GM08714 (cell line): ENCODE measurements at regions not wholly inside any gene's neighbourhood (a gene's known extent, or its start where the extent isn't known, plus 50 kb on each side); places are given as distances from the start of the nearest gene placed in this dataset.

Experiments
- H3K4me3 ChIP-seq: fragments of 200-500 bp; sonication (Bioruptor generic); 2 replicates; pipeline ENCODE4 v1.5.1; 2014; ENCODE audit warnings: mild to moderate bottlenecking, low read length, inconsistent platforms
- ZNF274 ChIP-seq: IDR thresholded peaks from 2 replicates; pipeline ENCODE4 v1.6.1; 2012; ENCODE audit warnings: mild to moderate bottlenecking, low read depth, low read length

GRCh38 chr22:27534720-27535125 lies 266.8 kb downstream of the MN1 start:
- no peak for TF ChIP-seq ZNF274
- H3K4me3 ChIP-seq, result no peak overlapping the region

DNA sequence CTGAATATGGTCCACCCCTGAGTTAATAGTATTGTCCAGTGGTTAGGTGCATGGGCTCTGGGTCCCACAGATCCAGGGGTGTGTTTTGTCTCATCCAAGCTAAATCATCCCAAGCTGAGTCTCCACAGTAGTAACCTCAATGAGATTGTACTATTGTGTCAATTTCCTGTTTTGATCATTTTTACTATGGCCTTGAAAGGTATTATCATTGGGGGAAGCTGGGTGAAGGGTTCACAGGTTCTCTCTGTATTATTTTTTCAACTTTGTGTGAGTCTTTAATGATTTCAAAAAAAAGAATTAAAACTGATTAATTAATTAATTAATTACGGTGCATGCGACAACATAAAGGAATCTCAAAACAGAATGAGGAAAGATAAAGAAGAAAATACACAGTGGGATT lies 266.1 kb downstream of the MN1 start:
- no peak for TF ChIP-seq ZNF274
- no peak overlapping the region for H3K4me3 ChIP-seq

- H3K4me3 ChIP-seq, result no peak overlapping the region
- no peak for TF ChIP-seq ZNF274
Measured at GRCh38 chr22:27537501-27537900, 264.1 kb downstream of the MN1 start.

- no peak overlapping the region for H3K4me3 ChIP-seq
Measured at GRCh38 chr22:27538666-27539065, 262.9 kb downstream of the MN1 start.

GRCh38 chr22:27540247-27540646 lies 261.3 kb downstream of the MN1 start:
- no peak overlapping the region for H3K4me3 ChIP-seq
- no peak for TF ChIP-seq ZNF274

More at GRCh38 chr22:27538666-27539065, 262.9 kb downstream of the MN1 start:
- TF ChIP-seq ZNF274, result no peak

DNA sequence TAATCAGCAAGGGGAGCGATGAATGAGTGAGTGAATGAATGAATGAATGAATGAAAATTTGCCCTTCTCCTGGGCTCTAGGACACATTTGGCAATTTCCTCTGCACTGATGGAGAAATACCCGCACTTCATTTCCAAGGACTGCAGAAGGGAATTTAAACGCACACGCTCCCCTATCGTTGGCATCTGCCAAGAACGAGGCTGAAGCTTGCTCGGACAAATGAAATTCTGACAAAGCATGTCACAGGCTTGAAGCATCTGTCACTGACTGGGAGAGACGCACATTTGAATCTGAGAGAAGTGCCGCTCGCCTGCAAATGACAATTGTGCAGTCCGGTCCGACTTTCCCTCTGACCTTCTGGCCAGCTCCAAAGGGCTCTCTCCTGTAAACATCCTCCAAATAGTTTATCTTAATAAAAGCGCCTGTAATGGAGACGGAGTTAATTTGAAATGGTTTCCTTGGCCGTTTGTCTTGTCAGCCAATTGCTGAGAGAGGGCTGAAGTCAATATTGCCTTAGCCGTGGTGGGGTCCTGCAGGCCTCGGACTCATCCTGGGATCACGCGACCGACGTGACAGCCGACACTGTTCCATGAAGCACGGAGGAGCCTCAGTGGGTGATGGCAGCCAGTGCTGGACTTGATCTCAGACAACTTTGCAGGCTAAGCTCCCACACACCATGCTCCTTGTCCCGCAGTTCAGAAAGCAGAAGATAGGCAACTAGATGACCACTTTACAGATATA lies 260.7 kb downstream of the MN1 start:
- no peak for TF ChIP-seq ZNF274
- H3K4me3 ChIP-seq, result no peak overlapping the region

- no peak for TF ChIP-seq ZNF274
Measured at GRCh38 chr22:27541836-27542235, 259.7 kb downstream of the MN1 start.

GRCh38 chr22:27542602-27543001 lies 259.0 kb downstream of the MN1 start:
- H3K4me3 ChIP-seq, result no peak overlapping the region
- no peak for TF ChIP-seq ZNF274

More at GRCh38 chr22:27541836-27542235, 259.7 kb downstream of the MN1 start:
- no peak overlapping the region for H3K4me3 ChIP-seq

GRCh38 chr22:27543460-27543859 lies 258.1 kb downstream of the MN1 start:
- TF ChIP-seq ZNF274, result no peak
- H3K4me3 ChIP-seq, result no peak overlapping the region

GRCh38 chr22:27545085-27545484 lies 256.5 kb downstream of the MN1 start:
- no peak for TF ChIP-seq ZNF274

DNA sequence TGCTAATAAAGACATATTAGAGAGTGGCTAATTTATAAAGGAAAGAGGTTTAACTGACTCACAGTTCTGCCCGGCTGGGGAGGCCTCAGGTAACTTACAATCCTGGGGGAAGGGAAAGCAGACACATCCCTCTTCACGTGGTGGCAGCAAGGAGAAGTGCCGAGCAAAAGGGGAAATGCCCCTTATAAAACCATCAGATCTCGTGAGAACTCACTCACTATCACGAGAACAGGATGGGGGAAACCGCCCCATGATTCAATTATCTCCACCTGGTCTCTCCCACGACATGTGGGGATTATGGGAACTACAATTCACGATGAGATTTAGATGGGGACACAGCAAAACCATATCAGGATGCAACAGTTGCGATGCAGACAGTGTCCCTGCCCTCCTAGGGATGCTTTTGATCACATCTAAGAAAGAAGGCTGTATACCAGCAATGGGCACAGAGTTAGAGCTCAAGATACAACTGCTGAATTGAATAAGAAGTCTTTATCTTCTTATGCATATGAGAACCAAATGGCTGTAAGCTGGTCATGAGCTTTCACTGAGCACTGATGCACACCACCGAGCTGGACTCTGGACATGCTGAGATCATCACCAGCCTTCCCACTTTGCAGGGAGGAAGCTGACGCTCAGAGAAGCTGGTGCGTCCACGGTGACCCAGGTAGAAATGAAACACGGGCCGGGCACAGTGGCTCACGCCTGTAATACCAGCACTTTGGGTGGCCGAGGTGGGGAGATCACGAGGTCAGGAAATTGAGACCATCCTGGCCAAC lies 255.2 kb downstream of the MN1 start:
- TF ChIP-seq ZNF274, result no peak
- no peak overlapping the region for H3K4me3 ChIP-seq

More at GRCh38 chr22:27545085-27545484, 256.5 kb downstream of the MN1 start:
- H3K4me3 ChIP-seq, result no peak overlapping the region

DNA sequence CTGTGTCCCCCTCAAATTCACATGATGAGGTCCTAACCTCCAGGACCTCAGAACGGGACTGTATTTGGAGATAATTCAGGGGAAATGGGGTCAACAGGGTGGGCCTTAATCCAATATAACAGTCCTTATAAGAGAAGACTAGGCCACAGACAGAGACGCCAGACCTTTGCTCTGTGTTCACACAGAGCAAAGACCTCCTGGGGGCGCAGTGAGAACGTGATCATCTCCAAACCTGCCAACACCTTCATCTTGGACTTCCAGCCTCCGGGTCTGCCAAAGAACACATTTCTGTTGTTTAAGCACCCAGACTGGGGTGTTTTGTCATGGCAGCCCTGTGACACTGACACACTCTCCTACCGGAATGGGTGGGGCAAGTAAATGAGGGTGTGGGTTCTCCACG lies 250.2 kb downstream of the MN1 start:
- H3K4me3 ChIP-seq, result no peak overlapping the region
- TF ChIP-seq ZNF274, result no peak

DNA sequence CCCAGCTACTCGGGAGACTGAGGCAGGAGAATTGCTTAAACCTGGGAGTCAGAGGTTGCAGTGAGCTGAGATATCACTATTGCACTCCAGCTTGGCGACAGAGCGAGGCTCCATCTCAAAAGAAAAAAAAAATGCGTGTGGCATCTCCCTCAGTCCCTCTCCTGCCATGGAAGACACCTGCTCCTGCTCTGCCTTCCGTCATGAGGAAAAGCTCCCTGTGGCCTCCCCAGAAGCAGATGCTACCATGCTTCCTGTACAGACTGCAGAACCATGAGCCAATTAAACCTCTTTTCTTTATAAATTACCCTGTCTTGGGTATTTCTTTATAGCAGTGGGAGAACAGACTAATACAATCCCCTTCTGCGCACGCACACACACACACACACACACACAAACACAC lies 249.4 kb downstream of the MN1 start:
- TF ChIP-seq ZNF274, result no peak
- no peak overlapping the region for H3K4me3 ChIP-seq

GRCh38 chr22:27552863-27553262 lies 248.7 kb downstream of the MN1 start:
- TF ChIP-seq ZNF274, result no peak
- H3K4me3 ChIP-seq, result no peak overlapping the region
